Activated CD4-positive, alpha-beta T cell treated with anti-CD3 and anti-CD28 coated beads for 24 hours (primary cell): ENCODE measurements at regions not wholly inside any gene's neighbourhood (a gene's known extent, or its start where the extent isn't known, plus 50 kb on each side); places are given as distances from the start of the nearest gene placed in this dataset.
"Not testable (repeated sequence)": the region's sequence is repeated elsewhere in the genome, so short reads cannot be mapped to it uniquely, and the experiment has no call there.

ENCODE experiments used
- DNase-seq, 2 donors: peaks; one replicate each; pipeline ENCODE4 v3.0.0-alpha.2; 2020; ENCODE audit warnings: low read depth in 2 of 2

GRCh38 chr1:233473549-233474204 lies 140.2 kb upstream of the KCNK1 start:
- no peak for DNase-seq

- DNase-seq = no peak
Measured at GRCh38 chr1:233477359-233477758, 136.5 kb upstream of the KCNK1 start.

GRCh38 chr1:233478611-233479010 lies 135.3 kb upstream of the KCNK1 start:
- DNase-seq = no peak

- no peak for DNase-seq
Measured at GRCh38 chr1:233479110-233479890, 134.6 kb upstream of the KCNK1 start.

- DNase-seq = no peak
Measured at GRCh38 chr1:233480198-233480597, 133.7 kb upstream of the KCNK1 start.

GRCh38 chr1:233482388-233482787 lies 131.5 kb upstream of the KCNK1 start:
- DNase-seq = no peak

GRCh38 chr1:233485385-233485784 lies 128.5 kb upstream of the KCNK1 start:
- no peak for DNase-seq

- no peak for DNase-seq
Measured at GRCh38 chr1:233485809-233486398, 128.0 kb upstream of the KCNK1 start.

- DNase-seq = no peak
Measured at GRCh38 chr1:233487408-233487807, 126.5 kb upstream of the KCNK1 start.

GRCh38 chr1:233489411-233489810 lies 124.5 kb upstream of the KCNK1 start:
- no peak for DNase-seq

- no peak for DNase-seq
Measured at GRCh38 chr1:233490488-233490887, 123.4 kb upstream of the KCNK1 start.

- no peak for DNase-seq
Measured at GRCh38 chr1:233491953-233492620, 121.8 kb upstream of the KCNK1 start.

GRCh38 chr1:233496993-233497392 lies 116.9 kb upstream of the KCNK1 start:
- no peak for DNase-seq

GRCh38 chr1:233497679-233498078 lies 116.2 kb upstream of the KCNK1 start:
- no peak for DNase-seq

- no peak for DNase-seq
Measured at GRCh38 chr1:233500106-233500505, 113.8 kb upstream of the KCNK1 start.

GRCh38 chr1:233503366-233503954 lies 110.4 kb upstream of the KCNK1 start:
- DNase-seq = no peak

GRCh38 chr1:233505130-233505529 lies 108.8 kb upstream of the KCNK1 start:
- no peak for DNase-seq

GRCh38 chr1:233505889-233506288 lies 108.0 kb upstream of the KCNK1 start:
- DNase-seq = not testable (repeated sequence)

GRCh38 chr1:233509526-233509925 lies 104.4 kb upstream of the KCNK1 start:
- no peak for DNase-seq

- DNase-seq = no peak
Measured at GRCh38 chr1:233512538-233512937, 101.4 kb upstream of the KCNK1 start.

- no peak for DNase-seq
Measured at GRCh38 chr1:233513431-233513830, 100.5 kb upstream of the KCNK1 start.

- no peak for DNase-seq
Measured at GRCh38 chr1:233514946-233515391, 98.9 kb upstream of the KCNK1 start.
